Peyer's patch (tissue), 4 donors: ENCODE measurements at regions not wholly inside any gene's neighbourhood (a gene's known extent, or its start where the extent isn't known, plus 50 kb on each side); places are given as distances from the start of the nearest gene placed in this dataset.

Experiments
- POLR2A ChIP-seq, 2 donors: fragments of 450-650 bp; IDR thresholded peaks; one replicate each; pipeline ENCODE4 v1.5.1; 2017; ENCODE audit warnings: antibody characterized with exemption in 2 of 2, mild to moderate bottlenecking in 2 of 2, moderate library complexity in 2 of 2
- TF ChIP-seq, protein P1 (sequence below), 6 experiments: fragments of 450-650 bp in 4 of 6; fragments of 200-600 bp in 2 of 6; sonication (generic) in 1 of 6; IDR thresholded peaks; one replicate each; pipeline ENCODE4 v1.5.1; 2017 to 2019; ENCODE audit warnings: antibody characterized with exemption in 6 of 6, mild to moderate bottlenecking in 3 of 6, moderate library complexity in 1 of 6

DNA sequence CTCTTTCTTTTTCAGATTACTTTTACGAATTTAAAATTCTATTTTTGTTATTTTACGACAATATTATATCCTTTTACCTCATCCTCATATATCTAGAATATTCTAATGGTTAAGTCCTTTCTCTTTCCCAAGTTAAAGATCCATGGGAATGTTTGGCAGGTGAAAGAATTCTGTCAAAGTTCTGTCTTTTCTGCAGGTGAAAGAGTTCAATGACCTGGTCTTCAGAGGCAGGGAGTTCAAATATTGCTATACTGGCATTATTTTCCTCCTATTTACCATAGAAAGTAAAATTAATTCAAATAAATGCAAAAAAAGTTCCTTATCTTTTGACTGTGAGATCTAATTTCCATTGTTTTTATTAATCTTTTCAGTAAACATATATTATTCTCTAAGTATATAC, 194.3 kb downstream of the ARL4A start:
- TF ChIP-seq POLR2A (IDR thresholded peaks at IDR 0.05), result no peak
- TF ChIP-seq, protein P1, sequence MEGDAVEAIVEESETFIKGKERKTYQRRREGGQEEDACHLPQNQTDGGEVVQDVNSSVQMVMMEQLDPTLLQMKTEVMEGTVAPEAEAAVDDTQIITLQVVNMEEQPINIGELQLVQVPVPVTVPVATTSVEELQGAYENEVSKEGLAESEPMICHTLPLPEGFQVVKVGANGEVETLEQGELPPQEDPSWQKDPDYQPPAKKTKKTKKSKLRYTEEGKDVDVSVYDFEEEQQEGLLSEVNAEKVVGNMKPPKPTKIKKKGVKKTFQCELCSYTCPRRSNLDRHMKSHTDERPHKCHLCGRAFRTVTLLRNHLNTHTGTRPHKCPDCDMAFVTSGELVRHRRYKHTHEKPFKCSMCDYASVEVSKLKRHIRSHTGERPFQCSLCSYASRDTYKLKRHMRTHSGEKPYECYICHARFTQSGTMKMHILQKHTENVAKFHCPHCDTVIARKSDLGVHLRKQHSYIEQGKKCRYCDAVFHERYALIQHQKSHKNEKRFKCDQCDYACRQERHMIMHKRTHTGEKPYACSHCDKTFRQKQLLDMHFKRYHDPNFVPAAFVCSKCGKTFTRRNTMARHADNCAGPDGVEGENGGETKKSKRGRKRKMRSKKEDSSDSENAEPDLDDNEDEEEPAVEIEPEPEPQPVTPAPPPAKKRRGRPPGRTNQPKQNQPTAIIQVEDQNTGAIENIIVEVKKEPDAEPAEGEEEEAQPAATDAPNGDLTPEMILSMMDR (IDR thresholded peaks at IDR 0.05), result no peak
